SK-N-SH (cell line): ENCODE measurements at regions not wholly inside any gene's neighbourhood (a gene's known extent, or its start where the extent isn't known, plus 50 kb on each side); places are given as distances from the start of the nearest gene placed in this dataset.
A peak's percentile ranks its signal among the peaks of the same experiment; 100 is the strongest.

ENCODE experiments used
- CTCF ChIA-PET: fragments of 300-600, 350-600 bp; formaldehyde crosslinking; extraction: SDS; loops from one replicate; lab custom pipeline; 2021; lab: Yijun Ruan, JAX
- POLR2A ChIA-PET: fragments of 350-600 bp; sonication (Branson Sonifier 250); formaldehyde crosslinking; extraction: SDS; loops from one replicate; lab custom pipeline; 2020; ENCODE audit warnings: antibody characterized with exemption, inconsistent platforms; lab: Yijun Ruan, JAX
- DNase-seq: peaks from one replicate; pipeline ENCODE4 v3.0.0; 2012
- H2AFZ ChIP-seq: fragments of 200-600 bp; sonication (generic); 2 replicates; pipeline ENCODE4 v1.8.1; 2016; ENCODE audit warnings: antibody characterized with exemption, mild to moderate bottlenecking, low read depth
- H3F3A ChIP-seq: fragments of 200-600 bp; sonication (generic); replicated peaks from 2 replicates; pipeline ENCODE3; 2016; ENCODE audit warnings: antibody characterized with exemption, mild to moderate bottlenecking; ENCODE audit not compliant: insufficient read depth
- H3K27ac ChIP-seq, 2 experiments: fragments of 200-500 bp in 1 of 2; fragments of 200-600 bp in 1 of 2; sonication (Bioruptor generic) in 1 of 2; sonication (generic), shearing (Covaris generic) in 1 of 2; 2 replicates each; pipeline versions ENCODE4 v1.5.1 to v1.6.1; 2014 to 2016; ENCODE audit warnings: low read depth in 2 of 2, inconsistent platforms in 1 of 2, low read length in 1 of 2, mild to moderate bottlenecking in 1 of 2, mixed read lengths in 1 of 2
- H3K27me3 ChIP-seq: fragments of 200-600 bp; sonication (generic), shearing (Covaris generic); 2 replicates; pipeline ENCODE4 v1.6.1; 2016; ENCODE audit warnings: mixed run types; ENCODE audit not compliant: insufficient read depth
- H3K36me3 ChIP-seq, 2 experiments: fragments of 200-500 bp in 1 of 2; fragments of 200-600 bp in 1 of 2; sonication (Bioruptor generic) in 1 of 2; sonication (generic) in 1 of 2; replicated peaks in 1 of 2; 2 replicates each; pipeline versions ENCODE3 to v1.5.1; 2014 to 2016; ENCODE audit warnings: low read length in 1 of 2, mild to moderate bottlenecking in 1 of 2; ENCODE audit not compliant: insufficient read depth in 2 of 2, control insufficient read depth in 1 of 2
- H3K4me1 ChIP-seq, 2 experiments: fragments of 200-500 bp in 1 of 2; fragments of 200-600 bp in 1 of 2; sonication (Bioruptor generic) in 1 of 2; sonication (generic), shearing (Covaris generic) in 1 of 2; 2 replicates each; pipeline versions ENCODE4 v1.5.1 to v1.6.1; 2014 to 2016; ENCODE audit warnings: low read depth in 1 of 2, low read length in 1 of 2, mixed run types in 1 of 2; ENCODE audit not compliant: insufficient read depth in 2 of 2, control insufficient read depth in 1 of 2
- H3K4me2 ChIP-seq: fragments of 200-600 bp; sonication (generic), shearing (Covaris generic); 2 replicates; pipeline ENCODE4 v1.6.1; 2017; ENCODE audit warnings: mixed run types
- H3K4me3 ChIP-seq, 2 experiments: fragments of 200-500 bp in 1 of 2; fragments of 200-600 bp in 1 of 2; sonication (Bioruptor generic) in 1 of 2; sonication (generic), shearing (Covaris generic) in 1 of 2; 2 replicates each; pipeline versions ENCODE4 v1.5.1 to v1.8.1; 2014 to 2016; ENCODE audit warnings: low read depth in 2 of 2, inconsistent platforms in 1 of 2, low read length in 1 of 2, mild to moderate bottlenecking in 1 of 2, mixed read lengths in 1 of 2, moderate library complexity in 1 of 2
- H3K79me2 ChIP-seq: fragments of 200-600 bp; sonication (generic); 2 replicates; pipeline ENCODE4 v1.8.1; 2017; ENCODE audit warnings: mild to moderate bottlenecking; ENCODE audit not compliant: insufficient read depth
- H3K9ac ChIP-seq: fragments of 200-600 bp; sonication (generic); 2 replicates; pipeline ENCODE4 v1.6.1; 2017; ENCODE audit warnings: mixed run types
- H3K9me2 ChIP-seq: fragments of 200-600 bp; sonication (generic); 2 replicates; pipeline ENCODE4 v1.6.1; 2017; ENCODE audit warnings: mixed run types
- H3K9me3 ChIP-seq: fragments of 200-600 bp; sonication (generic); 2 replicates; pipeline ENCODE4 v1.6.1; 2017; ENCODE audit warnings: mixed run types, mild to moderate bottlenecking, moderate library complexity
- H4K20me1 ChIP-seq: fragments of 200-600 bp; sonication (generic); 2 replicates; pipeline ENCODE4 v1.6.1; 2017; ENCODE audit warnings: mild to moderate bottlenecking, mixed run types; ENCODE audit not compliant: insufficient read depth
- CHD2 ChIP-seq: fragments of 150-350 bp; IDR thresholded peaks from 2 replicates; pipeline ENCODE4 v1.6.1; 2018; ENCODE audit warnings: low read length; ENCODE audit not compliant: partially characterized antibody
- CTCF ChIP-seq: fragments of 200-600 bp; sonication (generic); IDR thresholded peaks from 2 replicates; pipeline ENCODE4 v1.6.1; 2017; ENCODE audit warnings: antibody characterized with exemption, mild to moderate bottlenecking, moderate library complexity
- ELF1 ChIP-seq: IDR thresholded peaks from 2 replicates; pipeline ENCODE4 v1.4.0; 2012
- EP300 ChIP-seq, 2 experiments: IDR thresholded peaks; 2 replicates each; pipeline versions ENCODE4 v1.4.0 to v1.6.1; 2012; ENCODE audit warnings: borderline replicate concordance in 1 of 2, low read depth in 1 of 2, low read length in 1 of 2
- EZH2phosphoT487 ChIP-seq: fragments of 200-600 bp; sonication (generic); IDR thresholded peaks from 2 replicates; pipeline ENCODE4 v1.6.1; 2017; ENCODE audit warnings: low read depth, mixed run types, mild to moderate bottlenecking, antibody characterized with exemption, moderate library complexity, borderline replicate concordance
- FOSL2 ChIP-seq: IDR thresholded peaks from 2 replicates; pipeline ENCODE4 v1.4.0; 2012; ENCODE audit warnings: low read depth, mild to moderate bottlenecking, moderate library complexity, borderline replicate concordance
- FOXM1 ChIP-seq: IDR thresholded peaks from 2 replicates; pipeline ENCODE4 v1.4.0; 2012; ENCODE audit warnings: low read depth, mild to moderate bottlenecking
- GABPA ChIP-seq: IDR thresholded peaks from 2 replicates; pipeline ENCODE4 v1.4.0; 2012; ENCODE audit warnings: low read depth, mild to moderate bottlenecking
- GATA2 ChIP-seq: sonication (generic); formaldehyde crosslinking; IDR thresholded peaks from 2 replicates; pipeline ENCODE4 v1.5.0; 2020; ENCODE audit warnings: mild to moderate bottlenecking, missing genetic modification reagents
- MXI1 ChIP-seq: IDR thresholded peaks from 2 replicates; pipeline ENCODE4 v1.6.1; 2012; ENCODE audit warnings: mild to moderate bottlenecking, low read depth, low read length, improper control_type of control experiment
- RAD21 ChIP-seq: IDR thresholded peaks from 2 replicates; pipeline ENCODE4 v1.6.1; 2012; ENCODE audit warnings: mild to moderate bottlenecking, low read length
- RCOR1 ChIP-seq: fragments of 150-350 bp; IDR thresholded peaks from 2 replicates; pipeline ENCODE4 v1.6.1; 2017; ENCODE audit warnings: antibody characterized with exemption, low read length
- RFX5 ChIP-seq: IDR thresholded peaks from 2 replicates; pipeline ENCODE4 v1.6.1; 2012; ENCODE audit warnings: mild to moderate bottlenecking, improper control_type of control experiment, low read length
- SIN3A ChIP-seq: IDR thresholded peaks from 2 replicates; pipeline ENCODE4 v1.6.1; 2012; ENCODE audit warnings: low read depth, mild to moderate bottlenecking, low read length, moderate library complexity, borderline replicate concordance
- SMC3 ChIP-seq: IDR thresholded peaks from 2 replicates; pipeline ENCODE4 v1.6.1; 2012; ENCODE audit warnings: low read depth, low read length, improper control_type of control experiment
- TCF12 ChIP-seq: IDR thresholded peaks from 2 replicates; pipeline ENCODE4 v1.4.0; 2012
- TEAD4 ChIP-seq: IDR thresholded peaks from 2 replicates; pipeline ENCODE4 v1.4.0; 2012; ENCODE audit warnings: mild to moderate bottlenecking, borderline replicate concordance; ENCODE audit not compliant: insufficient read depth
- USF2 ChIP-seq: fragments of 150-350 bp; IDR thresholded peaks from 2 replicates; pipeline ENCODE4 v1.6.1; 2017; ENCODE audit warnings: antibody characterized with exemption, low read length, low read depth, borderline replicate concordance
- YY1 ChIP-seq: IDR thresholded peaks from 2 replicates; pipeline ENCODE4 v1.4.0; 2012; ENCODE audit warnings: low read depth, mild to moderate bottlenecking
- ZBTB33 ChIP-seq: IDR thresholded peaks from 2 replicates; pipeline ENCODE4 v1.4.0; 2012; ENCODE audit warnings: low read depth, borderline replicate concordance
- WGBS: methylation state at CpG from one replicate; pipeline ENCODE4 v1.1.6; 2017; ENCODE audit warnings: low lambda C conversion rate; 5-methylcytosine and 5-hydroxymethylcytosine counted together
- TF ChIP-seq, protein P1 (sequence below): fragments of 150-350 bp; IDR thresholded peaks from 2 replicates; pipeline ENCODE4 v1.6.1; 2016; ENCODE audit warnings: mild to moderate bottlenecking, low read depth, low read length

GRCh38 chr3:39631136-39631535 lies 163.7 kb downstream of the MOBP start:
- 59% methylated on average over 5 of the region's 5 CpGs for WGBS
- Histone ChIP-seq H3K27me3 (no peaks in the 10 kb centered on the region), H3K79me2 (no peaks in the 10 kb centered on the region), H3K4me2 (no peak overlapping the region), H3K4me1 (no peaks in the 10 kb centered on the region), H3F3A (no peaks in the 10 kb centered on the region), H4K20me1 (no peaks in the 10 kb centered on the region), H3K4me3 (no peak overlapping the region), H3K9me2 (no peaks in the 10 kb centered on the region), H2AFZ (no peak overlapping the region), H3K27ac (no peak overlapping the region), H3K9ac (no peak overlapping the region), H3K36me3 (no peaks in the 10 kb centered on the region), H3K9me3 (no peaks in the 10 kb centered on the region)
- ChIA-PET POLR2A (no interaction called here), CTCF (no interaction called here)
- no peak for DNase-seq
- TF ChIP-seq TEAD4 (no peak), EZH2phosphoT487 (no peak), FOXM1 (no peak), GATA2 (CRISPR knock-in tag) (no peak), USF2 (no peak), CHD2 (no peak), RAD21 (no peak)

- 93% methylated on average over 1 of the region's 1 CpG for WGBS
- POLR2A ChIA-PET = no interaction called here
- Histone ChIP-seq H3K4me1 (peaks cover 2 to 12% of the 10 kb centered on the region in 2 experiments; a peak in 3 of 4 replicates), H3K27ac (no peak overlapping the region), H3F3A (peaks cover 27% of the 10 kb centered on the region), H3K4me3 (no peak overlapping the region), H3K9me3 (no peaks in the 10 kb centered on the region), H3K27me3 (no peaks in the 10 kb centered on the region), H3K79me2 (no peaks in the 10 kb centered on the region), H4K20me1 (no peaks in the 10 kb centered on the region), H2AFZ (no peak overlapping the region), H3K36me3 (no peaks in the 10 kb centered on the region), H3K9ac (no peak overlapping the region), H3K4me2 (no peak overlapping the region), H3K9me2 (no peaks in the 10 kb centered on the region)
- CTCF ChIA-PET = interaction anchor here (0.8 to 1.4 kb wide), 3 partner anchors 8 to 15 kb away, joined by 3 to 5 read pairs (median 3); no protein-coding TSS in a partner anchor
- DNase-seq = no peak
- TF ChIP-seq SMC3 (no peak), USF2 (no peak), FOSL2 (peak; percentile 46; the same call in 1 of the 2 replicates), GABPA (no peak), ZBTB33 (no peak), MXI1 (no peak), SIN3A (no peak), CHD2 (no peak), CTCF (peak; percentile 47), RCOR1 (no peak), TCF12 (no peak), EZH2phosphoT487 (no peak), RAD21 (peak; percentile 21; the same call in 1 of the 2 replicates), ELF1 (no peak), RFX5 (no peak), EP300 (IDR thresholded peaks at IDR 0.05; ENCODE audit: borderline replicate concordance in 1 of 2, low read depth in 1 of 2, low read length in 1 of 2) (no peak), YY1 (no peak), FOXM1 (no peak)
- TF ChIP-seq, protein P1, sequence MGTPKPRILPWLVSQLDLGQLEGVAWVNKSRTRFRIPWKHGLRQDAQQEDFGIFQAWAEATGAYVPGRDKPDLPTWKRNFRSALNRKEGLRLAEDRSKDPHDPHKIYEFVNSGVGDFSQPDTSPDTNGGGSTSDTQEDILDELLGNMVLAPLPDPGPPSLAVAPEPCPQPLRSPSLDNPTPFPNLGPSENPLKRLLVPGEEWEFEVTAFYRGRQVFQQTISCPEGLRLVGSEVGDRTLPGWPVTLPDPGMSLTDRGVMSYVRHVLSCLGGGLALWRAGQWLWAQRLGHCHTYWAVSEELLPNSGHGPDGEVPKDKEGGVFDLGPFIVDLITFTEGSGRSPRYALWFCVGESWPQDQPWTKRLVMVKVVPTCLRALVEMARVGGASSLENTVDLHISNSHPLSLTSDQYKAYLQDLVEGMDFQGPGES = no peak
Observed at GRCh38 chr3:39637807-39638206, 170.3 kb downstream of the MOBP start.
